HAP-1 (cell line): ENCODE measurements at regions not wholly inside any gene's neighbourhood (a gene's known extent, or its start where the extent isn't known, plus 50 kb on each side); places are given as distances from the start of the nearest gene placed in this dataset.

Source experiments
- DNase-seq, 2 experiments: peaks; one replicate each; pipeline ENCODE4 v3.0.0-alpha.2; 2016 to 2020; ENCODE audit warnings: low spot score in 2 of 2
- H3K27me3 ChIP-seq: fragments of 250-450 bp; sonication (Bioruptor Pico); 2 replicates; pipeline ENCODE4 v1.5.1; 2020; ENCODE audit warnings: low read depth, mild to moderate bottlenecking, moderate library complexity
- H3K36me3 ChIP-seq: fragments of 250-450 bp; sonication (Bioruptor Pico); replicated peaks from 2 replicates; pipeline ENCODE4 v1.5.1; 2020; ENCODE audit warnings: mild to moderate bottlenecking
- H3K4me1 ChIP-seq: fragments of 250-450 bp; sonication (Bioruptor Pico); 2 replicates; pipeline ENCODE4 v1.5.1; 2020; ENCODE audit warnings: mild to moderate bottlenecking
- H3K4me3 ChIP-seq: fragments of 250-450 bp; sonication (Bioruptor Pico); 2 replicates; pipeline ENCODE4 v1.5.1; 2020; ENCODE audit warnings: mild to moderate bottlenecking, moderate library complexity
- H3K9me3 ChIP-seq: fragments of 250-450 bp; sonication (Bioruptor Pico); 2 replicates; pipeline ENCODE4 v1.5.1; 2020; ENCODE audit warnings: mild to moderate bottlenecking, moderate library complexity
- in situ Hi-C: fragments of 300-500 bp; cut with MboI; formaldehyde crosslinking; loops from 3 replicates; pipeline ENCODE4 v1.14.3; 2020; ENCODE audit warnings: low sequenced_read_pairs, inconsistent platforms, mixed read lengths

- in situ Hi-C loops, result no loop called here
- Histone ChIP-seq H3K4me1 (no peaks in the 10 kb centered on the region), H3K4me3 (no peak overlapping the region), H3K9me3 (no peaks in the 10 kb centered on the region), H3K36me3 (no peaks in the 10 kb centered on the region), H3K27me3 (0 out of 2 replicates have a peak, but pooled peaks cover 4% of the 10 kb centered on the region)
- DNase-seq, result no peak
Measured at GRCh38 chr7:21094589-21094988, 307.9 kb upstream of the SP8 start.

- Histone ChIP-seq H3K4me1 (no peaks in the 10 kb centered on the region), H3K27me3 (no peaks in the 10 kb centered on the region), H3K36me3 (no peaks in the 10 kb centered on the region), H3K9me3 (no peaks in the 10 kb centered on the region), H3K4me3 (no peak overlapping the region)
- no peak for DNase-seq
- in situ Hi-C loops, result no loop called here
Measured at GRCh38 chr7:21099432-21099831, 312.7 kb upstream of the SP8 start.

- H3K36me3 ChIP-seq, result no peaks in the 10 kb centered on the region
- no peak for DNase-seq
Measured at GRCh38 chr7:21099955-21100354, 313.3 kb upstream of the SP8 start.

GRCh38 chr7:21101541-21101940, 314.9 kb upstream of the SP8 start:
- Histone ChIP-seq H3K4me3 (no peak overlapping the region), H3K27me3 (no peaks in the 10 kb centered on the region), H3K36me3 (no peaks in the 10 kb centered on the region), H3K4me1 (no peaks in the 10 kb centered on the region), H3K9me3 (no peaks in the 10 kb centered on the region)
- in situ Hi-C loops, result no loop called here
- DNase-seq, result no peak

More at GRCh38 chr7:21099955-21100354, 313.3 kb upstream of the SP8 start:
- Histone ChIP-seq H3K9me3 (no peaks in the 10 kb centered on the region), H3K27me3 (no peaks in the 10 kb centered on the region), H3K4me1 (no peaks in the 10 kb centered on the region), H3K4me3 (no peak overlapping the region)
- in situ Hi-C loops, result no loop called here

GRCh38 chr7:21103426-21104123, 316.9 kb upstream of the SP8 start:
- Histone ChIP-seq H3K27me3 (no peaks in the 10 kb centered on the region), H3K4me1 (no peaks in the 10 kb centered on the region), H3K36me3 (no peaks in the 10 kb centered on the region), H3K9me3 (no peaks in the 10 kb centered on the region), H3K4me3 (no peak overlapping the region)
- in situ Hi-C loops, result no loop called here
- DNase-seq, result no peak

- Histone ChIP-seq H3K4me1 (no peaks in the 10 kb centered on the region), H3K4me3 (no peak overlapping the region), H3K27me3 (no peaks in the 10 kb centered on the region), H3K9me3 (no peaks in the 10 kb centered on the region), H3K36me3 (no peaks in the 10 kb centered on the region)
- no peak for DNase-seq
- in situ Hi-C loops, result no loop called here
Measured at GRCh38 chr7:21104124-21104500, 317.4 kb upstream of the SP8 start.

GRCh38 chr7:21106296-21106732, 319.6 kb upstream of the SP8 start:
- in situ Hi-C loops, result no loop called here
- DNase-seq, result no peak

GRCh38 chr7:21107101-21107500, 320.4 kb upstream of the SP8 start:
- Histone ChIP-seq H3K4me1 (no peaks in the 10 kb centered on the region), H3K27me3 (no peaks in the 10 kb centered on the region), H3K36me3 (no peaks in the 10 kb centered on the region), H3K9me3 (no peaks in the 10 kb centered on the region), H3K4me3 (no peak overlapping the region)
- in situ Hi-C loops, result no loop called here
- no peak for DNase-seq

More at GRCh38 chr7:21106296-21106732, 319.6 kb upstream of the SP8 start:
- H3K36me3 ChIP-seq, result no peaks in the 10 kb centered on the region
- H3K9me3 ChIP-seq, result no peaks in the 10 kb centered on the region
- H3K4me1 ChIP-seq, result no peaks in the 10 kb centered on the region
- no peaks in the 10 kb centered on the region for H3K27me3 ChIP-seq
- H3K4me3 ChIP-seq, result no peak overlapping the region

- no peak for DNase-seq
- Histone ChIP-seq H3K27me3 (no peaks in the 10 kb centered on the region), H3K9me3 (no peaks in the 10 kb centered on the region), H3K4me3 (no peak overlapping the region), H3K4me1 (no peaks in the 10 kb centered on the region), H3K36me3 (no peaks in the 10 kb centered on the region)
- in situ Hi-C loops, result no loop called here
Measured at GRCh38 chr7:21108182-21108581, 319.7 kb upstream of the SP4 start.

- Histone ChIP-seq H3K4me3 (no peak overlapping the region), H3K36me3 (no peaks in the 10 kb centered on the region), H3K27me3 (peaks cover 8% of the 10 kb centered on the region), H3K4me1 (no peaks in the 10 kb centered on the region), H3K9me3 (no peaks in the 10 kb centered on the region)
- no peak for DNase-seq
- in situ Hi-C loops, result no loop called here
Measured at GRCh38 chr7:21113609-21114415, 314.1 kb upstream of the SP4 start.

- H3K4me3 ChIP-seq, result no peak overlapping the region
- in situ Hi-C loops, result no loop called here
- no peaks in the 10 kb centered on the region for H3K27me3 ChIP-seq
- H3K4me1 ChIP-seq, result peaks cover 30% of the 10 kb centered on the region
- DNase-seq, result no peak
- H3K9me3 ChIP-seq, result no peaks in the 10 kb centered on the region
- no peaks in the 10 kb centered on the region for H3K36me3 ChIP-seq
Measured at GRCh38 chr7:21123586-21123985, 304.3 kb upstream of the SP4 start.

GRCh38 chr7:21125297-21125696, 302.6 kb upstream of the SP4 start:
- peaks cover 34% of the 10 kb centered on the region for H3K4me1 ChIP-seq
- no peaks in the 10 kb centered on the region for H3K27me3 ChIP-seq
- no peaks in the 10 kb centered on the region for H3K9me3 ChIP-seq
- DNase-seq, result no peak
- no peaks in the 10 kb centered on the region for H3K36me3 ChIP-seq
- in situ Hi-C loops, result no loop called here
- H3K4me3 ChIP-seq, result no peak overlapping the region

- no peaks in the 10 kb centered on the region for H3K36me3 ChIP-seq
- in situ Hi-C loops, result no loop called here
- no peak overlapping the region for H3K4me3 ChIP-seq
- H3K4me1 ChIP-seq, result peaks cover 27% of the 10 kb centered on the region
- no peaks in the 10 kb centered on the region for H3K9me3 ChIP-seq
- peak; percentile 42 to 61 for DNase-seq
- no peaks in the 10 kb centered on the region for H3K27me3 ChIP-seq
Measured at GRCh38 chr7:21128062-21128817, 299.6 kb upstream of the SP4 start.

- H3K36me3 ChIP-seq, result no peaks in the 10 kb centered on the region
- no peaks in the 10 kb centered on the region for H3K9me3 ChIP-seq
- peaks cover 21% of the 10 kb centered on the region for H3K4me1 ChIP-seq
- H3K4me3 ChIP-seq, result no peak overlapping the region
- no peaks in the 10 kb centered on the region for H3K27me3 ChIP-seq
- DNase-seq, result no peak
- in situ Hi-C loops, result no loop called here
Measured at GRCh38 chr7:21131897-21132296, 296.0 kb upstream of the SP4 start.
